ENCODE measurements at regions not wholly inside any gene's neighbourhood (a gene's known extent, or its start where the extent isn't known, plus 50 kb on each side); places are given as distances from the start of the nearest gene placed in this dataset.
"Not testable (repeated sequence)": the region's sequence is repeated elsewhere in the genome, so short reads cannot be mapped to it uniquely, and the experiment has no call there.

GRCh38 chr6:112479975-112480374 is 132.8 kb downstream of the RFPL4B start:
- H3K4me1 Mint-ChIP-seq; POLR2A ChIA-PET; H3K36me3 ChIP-seq (ENCODE audit: control insufficient read depth in 2 of 2, extremely low read depth in 1 of 2, insufficient read depth in 1 of 2, low read length in 1 of 2); H3K36me3 Mint-ChIP-seq; H3K4me3 Mint-ChIP-seq; CTCF ChIA-PET; H3K9me3 ChIP-seq; H3K27me3 ChIP-seq (replicated peaks in 1 of 2; ENCODE audit: control insufficient read depth in 2 of 2, extremely low read depth in 1 of 2, insufficient read depth in 2 of 2, low read length in 1 of 2); DNase-seq; H3K27ac ChIP-seq (ENCODE audit: low read length); H3K27me3 Mint-ChIP-seq; H3K4me3 ChIP-seq (ENCODE audit: control insufficient read depth in 1 of 2, extremely low read depth in 1 of 2, low read length in 1 of 2); H3K9me3 Mint-ChIP-seq; ATAC-seq (replicated peaks in 1 of 4); H3K27ac Mint-ChIP-seq; H3K4me1 ChIP-seq (ENCODE audit: control insufficient read depth in 1 of 2, extremely low read depth in 1 of 2, insufficient read depth in 2 of 2, low read length in 2 of 2): not testable (repeated sequence)
- WGBS (ENCODE audit: insufficient coverage): no CpG with 5 or more reads among the region's 5 CpGs

- ATAC-seq (replicated peaks in 1 of 4) (no peak), DNase-seq (no peak)
- no peak overlapping the region for H3K4me3 ChIP-seq (ENCODE audit: control insufficient read depth in 1 of 2, extremely low read depth in 1 of 2, low read length in 1 of 2)
- WGBS (ENCODE audit: insufficient coverage): no CpG with 5 or more reads among the region's 1 CpG
- H3K4me1 Mint-ChIP-seq: no peaks in the 10 kb centered on the region
- H3K36me3 ChIP-seq (ENCODE audit: control insufficient read depth in 2 of 2, extremely low read depth in 1 of 2, insufficient read depth in 1 of 2, low read length in 1 of 2): no peaks in the 10 kb centered on the region
- ChIA-PET POLR2A (interaction anchor here in 1 of 2 donors (0.6 kb wide), 1 partner anchor 307 kb away, joined by 5 read pairs; no protein-coding TSS in a partner anchor), CTCF (no interaction called here)
- H3K27me3 Mint-ChIP-seq: peaks cover 0 to 4% of the 10 kb centered on the region in 2 donors
- no peak overlapping the region for H3K4me3 Mint-ChIP-seq
- no peaks in the 10 kb centered on the region for H3K4me1 ChIP-seq (ENCODE audit: control insufficient read depth in 1 of 2, extremely low read depth in 1 of 2, insufficient read depth in 2 of 2, low read length in 2 of 2)
- no peaks in the 10 kb centered on the region for H3K9me3 Mint-ChIP-seq
- H3K27me3 ChIP-seq (replicated peaks in 1 of 2; ENCODE audit: control insufficient read depth in 2 of 2, extremely low read depth in 1 of 2, insufficient read depth in 2 of 2, low read length in 1 of 2): peaks cover 0 to 2% of the 10 kb centered on the region in 2 experiments
- H3K36me3 Mint-ChIP-seq: no peaks in the 10 kb centered on the region
- H3K9me3 ChIP-seq: no peaks in the 10 kb centered on the region
- H3K27ac ChIP-seq (ENCODE audit: low read length): no peak overlapping the region
- H3K27ac Mint-ChIP-seq: no peak overlapping the region
These were observed 133.4 kb downstream of the RFPL4B start for GRCh38 chr6:112480553-112480952.

- Histone ChIP-seq H3K27me3 (replicated peaks in 1 of 2; ENCODE audit: control insufficient read depth in 2 of 2, extremely low read depth in 1 of 2, insufficient read depth in 2 of 2, low read length in 1 of 2) (peaks cover 0 to 2% of the 10 kb centered on the region in 2 experiments), H3K36me3 (ENCODE audit: control insufficient read depth in 2 of 2, extremely low read depth in 1 of 2, insufficient read depth in 1 of 2, low read length in 1 of 2) (no peaks in the 10 kb centered on the region), H3K9me3 (no peaks in the 10 kb centered on the region), H3K4me1 (ENCODE audit: control insufficient read depth in 1 of 2, extremely low read depth in 1 of 2, insufficient read depth in 2 of 2, low read length in 2 of 2) (no peaks in the 10 kb centered on the region), H3K4me3 (ENCODE audit: control insufficient read depth in 1 of 2, extremely low read depth in 1 of 2, low read length in 1 of 2) (no peak overlapping the region), H3K27ac (ENCODE audit: low read length) (no peak overlapping the region)
- H3K27ac Mint-ChIP-seq: no peak overlapping the region
- 100% methylated on average over 1 of the region's 2 CpGs for WGBS (ENCODE audit: insufficient coverage)
- H3K27me3 Mint-ChIP-seq: peaks cover 0 to 4% of the 10 kb centered on the region in 2 donors
- ChIA-PET POLR2A (no interaction called here), CTCF (no interaction called here)
- H3K36me3 Mint-ChIP-seq: no peaks in the 10 kb centered on the region
- no peak overlapping the region for H3K4me3 Mint-ChIP-seq
- no peaks in the 10 kb centered on the region for H3K4me1 Mint-ChIP-seq
- H3K9me3 Mint-ChIP-seq: no peaks in the 10 kb centered on the region
- DNase-seq (no peak), ATAC-seq (replicated peaks in 1 of 4) (no peak)
These were observed 134.1 kb downstream of the RFPL4B start for GRCh38 chr6:112481211-112481610.

- POLR2A ChIA-PET: no interaction called here
These were observed 135.2 kb downstream of the RFPL4B start for GRCh38 chr6:112482373-112482772.

GRCh38 chr6:112485120-112485826 is 138.1 kb downstream of the RFPL4B start:
- H3K4me1 ChIP-seq (ENCODE audit: control insufficient read depth in 1 of 2, extremely low read depth in 1 of 2, insufficient read depth in 2 of 2, low read length in 2 of 2): no peaks in the 10 kb centered on the region
- DNase-seq (no peak), ATAC-seq (replicated peaks in 1 of 4) (no peak)
- Mint-ChIP-seq H3K4me1 (no peaks in the 10 kb centered on the region), H3K27me3 (peaks cover 0 to 3% of the 10 kb centered on the region in 2 donors), H3K4me3 (no peak overlapping the region), H3K27ac (no peak overlapping the region), H3K36me3 (no peaks in the 10 kb centered on the region), H3K9me3 (peaks cover 0 to 3% (median 0%) of the 10 kb centered on the region in 3 donors)
- H3K27me3 ChIP-seq (replicated peaks in 1 of 2; ENCODE audit: control insufficient read depth in 2 of 2, extremely low read depth in 1 of 2, insufficient read depth in 2 of 2, low read length in 1 of 2): peaks cover 0 to 2% of the 10 kb centered on the region in 2 experiments
- H3K4me3 ChIP-seq (ENCODE audit: control insufficient read depth in 1 of 2, extremely low read depth in 1 of 2, low read length in 1 of 2): no peak overlapping the region
- WGBS (ENCODE audit: insufficient coverage): no CpG with 5 or more reads among the region's 3 CpGs
- ChIA-PET CTCF (no interaction called here), POLR2A (no interaction called here)
- no peaks in the 10 kb centered on the region for H3K36me3 ChIP-seq (ENCODE audit: control insufficient read depth in 2 of 2, extremely low read depth in 1 of 2, insufficient read depth in 1 of 2, low read length in 1 of 2)
- H3K27ac ChIP-seq (ENCODE audit: low read length): no peak overlapping the region
- H3K9me3 ChIP-seq: peaks cover 2% of the 10 kb centered on the region

More at GRCh38 chr6:112482373-112482772, 135.2 kb downstream of the RFPL4B start:
- CTCF ChIA-PET: no interaction called here
- H3K4me3 Mint-ChIP-seq: no peak overlapping the region
- H3K4me1 ChIP-seq (ENCODE audit: control insufficient read depth in 1 of 2, extremely low read depth in 1 of 2, insufficient read depth in 2 of 2, low read length in 2 of 2): no peaks in the 10 kb centered on the region
- H3K27ac ChIP-seq (ENCODE audit: low read length): no peak overlapping the region
- DNase-seq: no peak
- no peaks in the 10 kb centered on the region for H3K36me3 Mint-ChIP-seq
- H3K9me3 ChIP-seq: no peaks in the 10 kb centered on the region
- ATAC-seq (replicated peaks in 1 of 4): no peak
- H3K27me3 Mint-ChIP-seq: peaks cover 0 to 2% of the 10 kb centered on the region in 2 donors
- 84% methylated on average over 2 of the region's 2 CpGs for WGBS (ENCODE audit: insufficient coverage)
- no peaks in the 10 kb centered on the region for H3K9me3 Mint-ChIP-seq
- H3K36me3 ChIP-seq (ENCODE audit: control insufficient read depth in 2 of 2, extremely low read depth in 1 of 2, insufficient read depth in 1 of 2, low read length in 1 of 2): no peaks in the 10 kb centered on the region
- no peak overlapping the region for H3K4me3 ChIP-seq (ENCODE audit: control insufficient read depth in 1 of 2, extremely low read depth in 1 of 2, low read length in 1 of 2)
- H3K27me3 ChIP-seq (replicated peaks in 1 of 2; ENCODE audit: control insufficient read depth in 2 of 2, extremely low read depth in 1 of 2, insufficient read depth in 2 of 2, low read length in 1 of 2): peaks cover 0 to 2% of the 10 kb centered on the region in 2 experiments
- no peak overlapping the region for H3K27ac Mint-ChIP-seq
- H3K4me1 Mint-ChIP-seq: no peaks in the 10 kb centered on the region

GRCh38 chr6:112485827-112486212 is 138.7 kb downstream of the RFPL4B start:
- H3K9me3 Mint-ChIP-seq: peaks cover 0 to 3% (median 0%) of the 10 kb centered on the region in 3 donors
- H3K4me3 Mint-ChIP-seq: no peak overlapping the region
- no peak overlapping the region for H3K27ac ChIP-seq (ENCODE audit: low read length)
- H3K36me3 ChIP-seq (ENCODE audit: control insufficient read depth in 2 of 2, extremely low read depth in 1 of 2, insufficient read depth in 1 of 2, low read length in 1 of 2): no peaks in the 10 kb centered on the region
- DNase-seq: no peak
- ChIA-PET POLR2A (no interaction called here), CTCF (no interaction called here)
- no peaks in the 10 kb centered on the region for H3K36me3 Mint-ChIP-seq
- no CpG with 5 or more reads among the region's 1 CpG for WGBS (ENCODE audit: insufficient coverage)
- no peak overlapping the region for H3K4me3 ChIP-seq (ENCODE audit: control insufficient read depth in 1 of 2, extremely low read depth in 1 of 2, low read length in 1 of 2)
- no peak overlapping the region for H3K27ac Mint-ChIP-seq
- H3K9me3 ChIP-seq: peaks cover 2% of the 10 kb centered on the region
- ATAC-seq (replicated peaks in 1 of 4): no peak
- no peaks in the 10 kb centered on the region for H3K4me1 ChIP-seq (ENCODE audit: control insufficient read depth in 1 of 2, extremely low read depth in 1 of 2, insufficient read depth in 2 of 2, low read length in 2 of 2)
- no peaks in the 10 kb centered on the region for H3K4me1 Mint-ChIP-seq
- peaks cover 0 to 5% of the 10 kb centered on the region in 2 donors for H3K27me3 Mint-ChIP-seq
- peaks cover 0 to 2% of the 10 kb centered on the region in 2 experiments for H3K27me3 ChIP-seq (replicated peaks in 1 of 2; ENCODE audit: control insufficient read depth in 2 of 2, extremely low read depth in 1 of 2, insufficient read depth in 2 of 2, low read length in 1 of 2)
